Mucosa of descending colon (tissue), 3 donors: ENCODE measurements at regions not wholly inside any gene's neighbourhood (a gene's known extent, or its start where the extent isn't known, plus 50 kb on each side); places are given as distances from the start of the nearest gene placed in this dataset.

Source experiments
- ATAC-seq: fragments of 200-7000 bp; cut with Tn5 transposase; one replicate; pipeline ENCODE4 v1.9.1; 2020; ENCODE audit warnings: mild to moderate bottlenecking, moderate library complexity
- DNase-seq, 3 donors: peaks; one replicate each; pipeline ENCODE4 v3.0.0-alpha.2; 2020
- H3K36me3 ChIP-seq: fragments of 200-600 bp; one replicate; pipeline ENCODE4 v1.8.0; 2021; ENCODE audit warnings: low read depth, mild to moderate bottlenecking
- H3K4me1 ChIP-seq: fragments of 200-600 bp; one replicate; pipeline ENCODE4 v1.8.0; 2021; ENCODE audit warnings: low read depth, mild to moderate bottlenecking
- H3K4me3 ChIP-seq: fragments of 200-600 bp; one replicate; pipeline ENCODE4 v1.8.0; 2021; ENCODE audit warnings: mild to moderate bottlenecking
- H3K9me3 ChIP-seq: fragments of 200-600 bp; one replicate; pipeline ENCODE4 v1.8.0; 2021; ENCODE audit warnings: mild to moderate bottlenecking
- CTCF ChIP-seq: fragments of 200-600 bp; IDR thresholded peaks from one replicate; pipeline ENCODE4 v1.8.0; 2022; ENCODE audit warnings: antibody characterized with exemption, mild to moderate bottlenecking
- intact Hi-C, 2 donors: fragments of 100-400 bp; cut with DNase I in 1 of 2; cut with micrococcal nuclease in 1 of 2; formaldehyde crosslinking; loops; one replicate each; pipeline versions ENCODE4 v1.11.0 to v1.11.1; 2022; cut with DNase I, micrococcal nuclease
- donor health status: DM: no; HTN: no; CAD: no; lungs with moderate emphysema.
- donor health status: DM: no; HTN: no; CAD: no.
- donor health status: DM: no; HTN: yes; CAD: no.

DNA sequence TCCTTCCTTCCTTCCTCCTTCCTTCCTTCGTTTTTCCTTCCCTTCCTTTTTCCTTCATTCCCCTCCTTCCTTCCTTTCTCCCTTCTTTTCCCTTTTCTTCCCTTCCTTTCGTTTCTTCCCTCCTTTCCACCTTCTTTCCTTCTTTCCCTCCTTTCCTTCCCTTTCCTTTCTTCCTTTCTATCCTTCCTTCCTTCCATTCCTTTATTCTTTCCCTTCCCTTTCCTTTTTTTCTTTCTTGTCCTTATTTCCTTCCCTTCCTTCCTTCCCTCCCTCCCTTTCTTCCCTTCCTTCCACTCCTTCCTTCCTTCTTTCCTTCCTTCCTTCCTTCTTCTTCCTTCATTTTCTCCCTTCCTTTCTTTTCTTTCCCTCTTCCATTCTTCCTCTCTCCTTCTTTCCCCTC is 394.6 kb downstream of the GABRB3 start:
- H3K36me3 ChIP-seq: no peaks in the 10 kb centered on the region
- ATAC-seq (no peak), DNase-seq (no peak)
- peaks cover 85% of the 10 kb centered on the region for H3K9me3 ChIP-seq
- H3K4me1 ChIP-seq: no peaks in the 10 kb centered on the region
- intact Hi-C loops: no loop called here
- TF ChIP-seq CTCF: no peak
- no peak overlapping the region for H3K4me3 ChIP-seq

DNA sequence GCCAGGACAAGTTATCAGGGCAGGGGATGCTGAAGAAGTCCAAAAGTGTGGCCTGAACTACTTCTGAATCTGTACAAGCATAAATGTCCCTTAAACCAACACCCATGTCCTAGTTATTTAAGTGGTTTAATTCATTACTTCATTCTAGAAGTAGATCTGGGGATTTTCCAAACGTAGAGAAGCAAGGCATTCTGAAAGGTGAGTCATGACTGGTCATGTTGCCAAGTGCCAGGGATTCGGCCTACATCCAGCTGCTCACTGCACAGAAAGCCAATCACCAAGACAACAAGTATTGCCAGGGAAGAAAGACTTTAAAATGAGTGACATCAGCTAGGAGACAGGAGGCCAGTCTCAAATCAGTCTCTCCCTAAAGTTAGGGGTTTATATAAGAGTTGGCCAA is 396.6 kb downstream of the GABRB3 start:
- H3K4me1 ChIP-seq: no peaks in the 10 kb centered on the region
- TF ChIP-seq CTCF: no peak
- intact Hi-C loops: no loop called here

GRCh38 chr15:26374806-26375205 is 398.1 kb downstream of the GABRB3 start:
- no peak for TF ChIP-seq CTCF
- no peaks in the 10 kb centered on the region for H3K36me3 ChIP-seq
- intact Hi-C loops: no loop called here
- no peak for ATAC-seq
- no peak for DNase-seq
- peaks cover 74% of the 10 kb centered on the region for H3K9me3 ChIP-seq
- H3K4me3 ChIP-seq: no peak overlapping the region
- H3K4me1 ChIP-seq: no peaks in the 10 kb centered on the region

More for the DNA sequence above, 396.6 kb downstream of the GABRB3 start:
- Histone ChIP-seq H3K9me3 (peaks cover 81% of the 10 kb centered on the region), H3K36me3 (no peaks in the 10 kb centered on the region), H3K4me3 (no peak overlapping the region)
- DNase-seq (no peak), ATAC-seq (no peak)

DNA sequence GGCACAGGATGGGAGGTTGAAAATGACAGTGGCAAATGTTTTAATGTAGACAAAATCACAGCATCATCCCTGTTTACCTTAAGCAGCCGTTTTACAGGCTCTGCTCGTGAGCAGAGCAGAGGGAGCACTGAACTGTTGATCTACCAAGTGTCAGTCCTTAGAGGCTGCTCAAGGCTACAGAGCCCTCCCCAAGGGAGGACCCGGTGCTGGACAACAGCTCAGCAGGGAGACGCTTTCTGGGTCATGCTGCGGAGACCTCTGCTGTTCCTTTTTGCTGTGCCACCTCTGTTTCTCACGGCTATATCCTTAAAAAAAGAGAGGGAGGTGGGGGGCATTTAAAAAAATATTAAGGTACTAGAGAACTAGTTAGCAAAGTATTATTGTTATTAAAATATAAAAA is 400.2 kb downstream of the GABRB3 start:
- no peak for TF ChIP-seq CTCF
- no peak overlapping the region for H3K4me3 ChIP-seq
- no peaks in the 10 kb centered on the region for H3K36me3 ChIP-seq
- no peaks in the 10 kb centered on the region for H3K4me1 ChIP-seq
- ATAC-seq (no peak), DNase-seq (no peak)
- H3K9me3 ChIP-seq: peaks cover 69% of the 10 kb centered on the region
- intact Hi-C loops: no loop called here

DNA sequence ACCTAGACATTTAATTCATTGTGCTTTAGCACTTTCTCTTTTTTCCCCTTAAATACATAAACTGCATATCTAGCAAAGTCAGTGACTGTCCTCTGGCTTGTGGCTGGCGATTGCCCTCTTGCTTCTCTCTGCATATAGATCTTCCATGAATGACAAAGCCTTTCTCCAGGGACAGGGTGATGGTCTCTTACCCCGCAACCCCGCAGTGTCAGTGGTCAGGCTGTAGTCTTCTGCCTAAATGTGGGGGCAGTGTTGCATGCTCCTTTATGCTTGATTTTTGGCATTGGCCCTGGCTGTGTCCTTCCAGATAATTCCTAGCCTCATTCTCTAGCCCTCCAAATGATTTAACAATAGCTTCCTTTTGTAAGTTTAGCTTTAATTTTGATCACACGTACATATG is 407.8 kb downstream of the GABRB3 start:
- TF ChIP-seq CTCF: no peak
- intact Hi-C loops: no loop called here
- DNase-seq (no peak), ATAC-seq (no peak)
- Histone ChIP-seq H3K36me3 (no peaks in the 10 kb centered on the region), H3K9me3 (peaks cover 50% of the 10 kb centered on the region), H3K4me1 (no peaks in the 10 kb centered on the region), H3K4me3 (no peak overlapping the region)

DNA sequence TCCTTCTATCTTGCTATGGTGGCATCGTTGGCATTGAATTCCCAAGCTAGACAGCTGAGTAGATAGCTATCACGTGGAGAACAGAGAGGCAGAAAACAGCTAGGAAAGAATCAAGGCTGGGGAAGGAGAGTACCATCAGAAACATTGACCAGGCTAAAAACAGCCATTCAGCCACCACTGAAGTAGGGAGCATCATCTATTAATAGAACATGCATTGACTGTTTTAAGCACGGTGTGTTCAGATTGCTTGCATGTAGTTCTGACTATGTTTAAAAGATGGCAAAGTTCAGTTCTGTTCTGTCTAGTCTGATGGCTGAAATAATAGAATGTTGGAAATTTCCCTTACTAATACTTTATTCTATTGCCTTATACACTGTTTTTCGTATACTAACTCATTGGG is 413.0 kb downstream of the GABRB3 start:
- no peak for TF ChIP-seq CTCF
- intact Hi-C loops: no loop called here
- Histone ChIP-seq H3K36me3 (no peaks in the 10 kb centered on the region), H3K9me3 (peaks cover 29% of the 10 kb centered on the region), H3K4me1 (no peaks in the 10 kb centered on the region), H3K4me3 (no peak overlapping the region)
- DNase-seq (no peak), ATAC-seq (no peak)
